ENCODE measurements at regions not wholly inside any gene's neighbourhood (a gene's known extent, or its start where the extent isn't known, plus 50 kb on each side); places are given as distances from the start of the nearest gene placed in this dataset.

GRCh38 chr4:58658701-58659100 lies 1548.5 kb upstream of the IGFBP7 start:
- Histone ChIP-seq H3K18ac (ENCODE audit: low read length) (no peak overlapping the region), H3K4me1 (ENCODE audit: control insufficient read depth in 1 of 2, insufficient read depth in 2 of 2, low read length in 2 of 2) (no peaks in the 10 kb centered on the region), H3K4me2 (ENCODE audit: low read length) (no peak overlapping the region), H4K91ac (ENCODE audit: low read depth, low read length) (no peak overlapping the region), H3K23ac (ENCODE audit: low read length) (no peak overlapping the region), H3K4me3 (ENCODE audit: low read depth, low read length) (no peak overlapping the region), H3K14ac (ENCODE audit: low read length) (no peak overlapping the region), H3K79me2 (ENCODE audit: control insufficient read depth, insufficient read depth, low read length, poor library complexity) (no peaks in the 10 kb centered on the region), H2BK5ac (ENCODE audit: low read depth, low read length, poor library complexity) (no peak overlapping the region), H2AFZ (ENCODE audit: insufficient read depth, low read length, poor library complexity) (no peak overlapping the region), H3K9me3 (ENCODE audit: insufficient read depth, low read depth, low read length) (peaks cover 9% of the 10 kb centered on the region), H3K79me1 (ENCODE audit: low read length) (peaks cover 4% of the 10 kb centered on the region), H2BK120ac (ENCODE audit: insufficient read depth, low read length, poor library complexity) (no peak overlapping the region), H3K4ac (ENCODE audit: low read depth, low read length) (no peak overlapping the region), H4K8ac (ENCODE audit: low read depth, low read length) (no peak overlapping the region), H2AK5ac (ENCODE audit: low read length) (no peak overlapping the region), H4K12ac (ENCODE audit: low read depth, low read length) (no peak overlapping the region), H3K27ac (ENCODE audit: low read depth, low read length) (no peak overlapping the region), H3K27me3 (ENCODE audit: insufficient read depth, low read length) (no peaks in the 10 kb centered on the region), H2BK12ac (ENCODE audit: low read length) (no peak overlapping the region), H3K36me3 (ENCODE audit: control insufficient read depth in 1 of 2, insufficient read depth in 2 of 2, low read length in 2 of 2) (peaks cover 0 to 6% of the 10 kb centered on the region in 2 experiments), H3K9ac (ENCODE audit: low read length) (no peak overlapping the region)
- no peak for DNase-seq
- no CpG with 5 or more reads among the region's 2 CpGs for WGBS (ENCODE audit: extremely low coverage, insufficient coverage, insufficient read length)

GRCh38 chr4:58653251-58653650 lies 1543.1 kb upstream of the IGFBP7 start:
- DNase-seq: no peak
- H3K18ac ChIP-seq (ENCODE audit: low read length): no peak overlapping the region
- H3K27me3 ChIP-seq (ENCODE audit: insufficient read depth, low read length): no peaks in the 10 kb centered on the region
- no peaks in the 10 kb centered on the region for H3K79me2 ChIP-seq (ENCODE audit: control insufficient read depth, insufficient read depth, low read length, poor library complexity)
- H2AK5ac ChIP-seq (ENCODE audit: low read length): no peak overlapping the region
- H3K4me3 ChIP-seq (ENCODE audit: low read depth, low read length): no peak overlapping the region
- no peak overlapping the region for H3K4me2 ChIP-seq (ENCODE audit: low read length)
- H4K91ac ChIP-seq (ENCODE audit: low read depth, low read length): no peak overlapping the region
- H2BK5ac ChIP-seq (ENCODE audit: low read depth, low read length, poor library complexity): no peak overlapping the region
- H3K14ac ChIP-seq (ENCODE audit: low read length): no peak overlapping the region
- H3K36me3 ChIP-seq (ENCODE audit: control insufficient read depth in 1 of 2, insufficient read depth in 2 of 2, low read length in 2 of 2): no peaks in the 10 kb centered on the region
- H4K8ac ChIP-seq (ENCODE audit: low read depth, low read length): no peak overlapping the region
- H3K9me3 ChIP-seq (ENCODE audit: insufficient read depth, low read depth, low read length): peaks cover 4% of the 10 kb centered on the region
- H3K9ac ChIP-seq (ENCODE audit: low read length): no peak overlapping the region
- no peaks in the 10 kb centered on the region for H3K4me1 ChIP-seq (ENCODE audit: control insufficient read depth in 1 of 2, insufficient read depth in 2 of 2, low read length in 2 of 2)
- no peak overlapping the region for H3K27ac ChIP-seq (ENCODE audit: low read depth, low read length)
- H4K12ac ChIP-seq (ENCODE audit: low read depth, low read length): no peak overlapping the region
- H2BK12ac ChIP-seq (ENCODE audit: low read length): no peak overlapping the region
- H3K79me1 ChIP-seq (ENCODE audit: low read length): no peaks in the 10 kb centered on the region
- H2BK120ac ChIP-seq (ENCODE audit: insufficient read depth, low read length, poor library complexity): no peak overlapping the region
- no CpG with 5 or more reads among the region's 1 CpG for WGBS (ENCODE audit: extremely low coverage, insufficient coverage, insufficient read length)
- no peak overlapping the region for H3K4ac ChIP-seq (ENCODE audit: low read depth, low read length)
- no peak overlapping the region for H2AFZ ChIP-seq (ENCODE audit: insufficient read depth, low read length, poor library complexity)
- H3K23ac ChIP-seq (ENCODE audit: low read length): no peak overlapping the region

- no CpG with 5 or more reads among the region's 1 CpG for WGBS (ENCODE audit: extremely low coverage, insufficient coverage, insufficient read length)
- H2BK120ac ChIP-seq (ENCODE audit: insufficient read depth, low read length, poor library complexity): no peak overlapping the region
- no peaks in the 10 kb centered on the region for H3K9me3 ChIP-seq (ENCODE audit: insufficient read depth, low read depth, low read length)
- no peak overlapping the region for H3K4me2 ChIP-seq (ENCODE audit: low read length)
- DNase-seq: no peak
- no peak overlapping the region for H2AFZ ChIP-seq (ENCODE audit: insufficient read depth, low read length, poor library complexity)
- no peak overlapping the region for H2AK5ac ChIP-seq (ENCODE audit: low read length)
- H3K4me1 ChIP-seq (ENCODE audit: control insufficient read depth in 1 of 2, insufficient read depth in 2 of 2, low read length in 2 of 2): no peaks in the 10 kb centered on the region
- H3K27me3 ChIP-seq (ENCODE audit: insufficient read depth, low read length): no peaks in the 10 kb centered on the region
- H4K8ac ChIP-seq (ENCODE audit: low read depth, low read length): no peak overlapping the region
- H2BK5ac ChIP-seq (ENCODE audit: low read depth, low read length, poor library complexity): no peak overlapping the region
- H3K18ac ChIP-seq (ENCODE audit: low read length): no peak overlapping the region
- no peak overlapping the region for H3K23ac ChIP-seq (ENCODE audit: low read length)
- no peaks in the 10 kb centered on the region for H3K79me2 ChIP-seq (ENCODE audit: control insufficient read depth, insufficient read depth, low read length, poor library complexity)
- no peak overlapping the region for H3K4me3 ChIP-seq (ENCODE audit: low read depth, low read length)
- no peak overlapping the region for H3K14ac ChIP-seq (ENCODE audit: low read length)
- H3K9ac ChIP-seq (ENCODE audit: low read length): no peak overlapping the region
- no peak overlapping the region for H3K27ac ChIP-seq (ENCODE audit: low read depth, low read length)
- H3K4ac ChIP-seq (ENCODE audit: low read depth, low read length): no peak overlapping the region
- no peaks in the 10 kb centered on the region for H3K79me1 ChIP-seq (ENCODE audit: low read length)
- H4K91ac ChIP-seq (ENCODE audit: low read depth, low read length): no peak overlapping the region
- no peak overlapping the region for H2BK12ac ChIP-seq (ENCODE audit: low read length)
- H3K36me3 ChIP-seq (ENCODE audit: control insufficient read depth in 1 of 2, insufficient read depth in 2 of 2, low read length in 2 of 2): no peaks in the 10 kb centered on the region
- no peak overlapping the region for H4K12ac ChIP-seq (ENCODE audit: low read depth, low read length)
Observed at GRCh38 chr4:58649226-58649625, 1539.0 kb upstream of the IGFBP7 start.

- Histone ChIP-seq H2BK12ac (ENCODE audit: low read length) (no peak overlapping the region), H3K4me3 (ENCODE audit: low read depth, low read length) (no peak overlapping the region), H3K4me2 (ENCODE audit: low read length) (no peak overlapping the region), H3K36me3 (ENCODE audit: control insufficient read depth in 1 of 2, insufficient read depth in 2 of 2, low read length in 2 of 2) (no peaks in the 10 kb centered on the region), H3K4ac (ENCODE audit: low read depth, low read length) (no peak overlapping the region), H2BK5ac (ENCODE audit: low read depth, low read length, poor library complexity) (no peak overlapping the region), H3K79me2 (ENCODE audit: control insufficient read depth, insufficient read depth, low read length, poor library complexity) (no peaks in the 10 kb centered on the region), H3K27ac (ENCODE audit: low read depth, low read length) (no peak overlapping the region), H3K18ac (ENCODE audit: low read length) (no peak overlapping the region), H3K23ac (ENCODE audit: low read length) (no peak overlapping the region), H3K4me1 (ENCODE audit: control insufficient read depth in 1 of 2, insufficient read depth in 2 of 2, low read length in 2 of 2) (no peaks in the 10 kb centered on the region), H3K9ac (ENCODE audit: low read length) (no peak overlapping the region), H2BK120ac (ENCODE audit: insufficient read depth, low read length, poor library complexity) (no peak overlapping the region), H4K12ac (ENCODE audit: low read depth, low read length) (no peak overlapping the region), H4K8ac (ENCODE audit: low read depth, low read length) (no peak overlapping the region), H2AFZ (ENCODE audit: insufficient read depth, low read length, poor library complexity) (no peak overlapping the region), H3K79me1 (ENCODE audit: low read length) (no peaks in the 10 kb centered on the region), H3K27me3 (ENCODE audit: insufficient read depth, low read length) (no peaks in the 10 kb centered on the region), H3K14ac (ENCODE audit: low read length) (no peak overlapping the region), H4K91ac (ENCODE audit: low read depth, low read length) (no peak overlapping the region), H3K9me3 (ENCODE audit: insufficient read depth, low read depth, low read length) (no peaks in the 10 kb centered on the region), H2AK5ac (ENCODE audit: low read length) (no peak overlapping the region)
- WGBS (ENCODE audit: extremely low coverage, insufficient coverage, insufficient read length): no CpG with 5 or more reads among the region's 3 CpGs
- DNase-seq: no peak
Observed at GRCh38 chr4:58646126-58646525, 1535.9 kb upstream of the IGFBP7 start.

Data from trophoblast cell (in vitro differentiated cells and primary cell).